HL-60 (cell line): ENCODE measurements at regions not wholly inside any gene's neighbourhood (a gene's known extent, or its start where the extent isn't known, plus 50 kb on each side); places are given as distances from the start of the nearest gene placed in this dataset.

Experiments used
- DNase-seq, 2 experiments: peaks; one replicate each; pipeline ENCODE4 v3.0.0-alpha.2; 2010 to 2020; ENCODE audit warnings: low read depth in 1 of 2, low spot score in 1 of 2
- H3K27ac ChIP-seq: fragments of 250-450 bp; sonication (Bioruptor Pico); replicated peaks from 2 replicates; pipeline ENCODE4 v1.5.1; 2020; ENCODE audit warnings: mild to moderate bottlenecking, moderate library complexity
- H3K27me3 ChIP-seq: fragments of 250-450 bp; sonication (Bioruptor Pico); 2 replicates; pipeline ENCODE4 v1.5.1; 2021; ENCODE audit warnings: mild to moderate bottlenecking, moderate library complexity; ENCODE audit not compliant: insufficient read depth, poor library complexity, severe bottlenecking
- H3K4me3 ChIP-seq: replicated peaks from 2 replicates; pipeline ENCODE4 v1.5.1; 2011; ENCODE audit warnings: mild to moderate bottlenecking, control low read depth, low read length; ENCODE audit not compliant: insufficient read depth
- CTCF ChIP-seq: IDR thresholded peaks from one replicate; pipeline ENCODE4 v1.5.1; 2011; ENCODE audit warnings: low read length, control low read depth, inconsistent platforms; ENCODE audit not compliant: insufficient read depth
- GABPA ChIP-seq: IDR thresholded peaks from 2 replicates; pipeline ENCODE4 v1.6.1; 2012; ENCODE audit warnings: low read depth
- POLR2AphosphoS5 ChIP-seq: IDR thresholded peaks from 2 replicates; pipeline ENCODE4 v1.6.1; 2012; ENCODE audit warnings: low read depth
- REST ChIP-seq: IDR thresholded peaks from 2 replicates; pipeline ENCODE4 v1.6.1; 2012; ENCODE audit warnings: low read depth; ENCODE audit not compliant: insufficient replicate concordance
- SPI1 ChIP-seq: IDR thresholded peaks from 2 replicates; pipeline ENCODE4 v1.6.1; 2012; ENCODE audit warnings: low read depth, mild to moderate bottlenecking, borderline replicate concordance

- Histone ChIP-seq H3K27me3 (no peaks in the 10 kb centered on the region), H3K27ac (no peak overlapping the region), H3K4me3 (no peak overlapping the region)
- TF ChIP-seq REST, result no peak
- no peak for TF ChIP-seq POLR2AphosphoS5
- TF ChIP-seq CTCF, result no peak
- TF ChIP-seq SPI1, result no peak
- TF ChIP-seq GABPA, result no peak
- DNase-seq, result no peak
Measured at GRCh38 chr5:124602925-124603650, 143.4 kb downstream of the ZNF608 start.

GRCh38 chr5:124599028-124599973, 147.1 kb downstream of the ZNF608 start:
- no peak for DNase-seq
- no peak overlapping the region for H3K27ac ChIP-seq

More at GRCh38 chr5:124599028-124599973, 147.1 kb downstream of the ZNF608 start:
- Histone ChIP-seq H3K27me3 (no peaks in the 10 kb centered on the region), H3K4me3 (no peak overlapping the region)
- TF ChIP-seq REST (no peak), SPI1 (no peak), CTCF (no peak), POLR2AphosphoS5 (no peak), GABPA (no peak)
